ENCODE measurements at regions not wholly inside any gene's neighbourhood (a gene's known extent, or its start where the extent isn't known, plus 50 kb on each side); places are given as distances from the start of the nearest gene placed in this dataset.

GRCh38 chr7:13563680-13564079 is 425.8 kb downstream of the ETV1 start (continued):
- no peak for TF ChIP-seq BCLAF1 (IDR thresholded peaks at IDR 0.05)
- no peak for TF ChIP-seq ELK1 (IDR thresholded peaks at IDR 0.05; ENCODE audit: low read depth, low read length)

GRCh38 chr7:13577566-13578145 is 411.8 kb downstream of the ETV1 start:
- Histone ChIP-seq H3K9me3 (replicated peaks; ENCODE audit: control insufficient read depth, insufficient read depth, low read length) (no peaks in the 10 kb centered on the region), H3K4me2 (ENCODE audit: control insufficient read depth, insufficient read depth) (no peak overlapping the region), H3K27me3 (replicated peaks in 1 of 2; ENCODE audit: control insufficient read depth in 2 of 2, insufficient read depth in 2 of 2, low read length in 1 of 2) (no peaks in the 10 kb centered on the region), H2AFZ (ENCODE audit: control insufficient read depth, low read depth, low read length) (no peak overlapping the region), H4K20me1 (ENCODE audit: control insufficient read depth, insufficient read depth) (no peaks in the 10 kb centered on the region), H3K9ac (ENCODE audit: control insufficient read depth, insufficient read depth, low read length) (no peak overlapping the region), H3K79me2 (ENCODE audit: control insufficient read depth, insufficient read depth, low read length) (no peaks in the 10 kb centered on the region), H3K36me3 (ENCODE audit: control insufficient read depth in 2 of 2, insufficient read depth in 2 of 2, low read length in 1 of 2) (no peaks in the 10 kb centered on the region), H3K27ac (ENCODE audit: control insufficient read depth, insufficient read depth) (no peak overlapping the region), H3K4me3 (no peak overlapping the region), H3K4me1 (ENCODE audit: control insufficient read depth, insufficient read depth, low read length) (no peaks in the 10 kb centered on the region)
- no peak for ATAC-seq
- in situ Hi-C loops (cut with MboI), result no loop called here
- ChIA-PET CTCF (interaction anchor here (0.7 to 1.7 kb wide), 2 partner anchors 11 to 300 kb away, joined by 3 to 4 read pairs; no protein-coding TSS in a partner anchor), POLR2A (no interaction called here), SMC1A (ENCODE audit: uncharacterized antibody, unreplicated experiment) (interaction anchor here (0.8 to 1.1 kb wide), 3 partner anchors 11 to 37 kb away, joined by 3 to 5 read pairs (median 3); no protein-coding TSS in a partner anchor), RAD21 (ENCODE audit: unreplicated experiment) (no interaction called here)
- intact Hi-C loops (cut with micrococcal nuclease; ENCODE audit: unreplicated experiment), result no loop called here
- DNase-seq (ENCODE audit: low read depth, low spot score), result no peak
- BruUV-seq (replicated peaks), result no TSS peak
- 18% methylated on average over 3 of the region's 3 CpGs for WGBS (ENCODE audit: insufficient coverage, insufficient replicate concordance, low lambda C conversion rate, missing lambda C conversion rate)
- FAIRE-seq, result no peak
- TF ChIP-seq RBBP5 (conservative IDR thresholded peaks at IDR 0.05) (no peak), HSF1 (IDR thresholded peaks at IDR 0.05; ENCODE audit: low read depth, low read length) (no peak), ZBTB4 (CRISPR knock-in tag; IDR thresholded peaks at IDR 0.05) (no peak), POLR2AphosphoS2 (IDR thresholded peaks at IDR 0.05; ENCODE audit: low read depth, low read length) (no peak), SMAD1 (IDR thresholded peaks at IDR 0.05; ENCODE audit: low read depth, partially characterized antibody) (no peak), SIN3A (IDR thresholded peaks at IDR 0.05; ENCODE audit: low read depth, low read length) (no peak), CBFB (IDR thresholded peaks at IDR 0.05; ENCODE audit: low read depth) (no peak), MLLT1 (IDR thresholded peaks at IDR 0.05) (no peak), EP300 (IDR thresholded peaks at IDR 0.05; ENCODE audit: borderline replicate concordance in 1 of 2, control insufficient read depth in 1 of 2, low read depth in 2 of 2, low read length in 2 of 2) (no peak)

Data from GM12878 (cell line).